ENCODE measurements at regions not wholly inside any gene's neighbourhood (a gene's known extent, or its start where the extent isn't known, plus 50 kb on each side); places are given as distances from the start of the nearest gene placed in this dataset.

DNA sequence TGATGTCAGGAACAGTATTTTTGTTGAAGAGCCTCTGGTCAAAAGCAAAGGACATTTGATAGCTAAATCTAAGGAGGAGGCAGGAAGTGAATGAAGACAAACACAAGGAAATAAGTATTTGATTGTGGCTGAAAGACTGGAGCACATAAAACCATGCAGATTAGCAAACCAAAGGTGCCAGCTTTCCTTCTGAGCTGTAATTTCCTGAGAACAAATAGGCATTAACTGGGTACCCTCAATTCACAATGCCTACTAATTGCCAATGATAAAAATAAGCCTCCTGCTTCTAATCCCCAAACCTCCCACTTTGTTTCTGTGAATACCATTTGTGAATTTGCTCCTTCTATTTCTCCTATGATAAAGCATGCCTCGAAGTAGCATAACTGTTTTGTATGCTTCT, 1279.6 kb upstream of the USP15 start:
- H3K9me2 ChIP-seq (replicated peaks; ENCODE audit: insufficient read depth, low read length), result no peaks in the 10 kb centered on the region
- H4K20me1 ChIP-seq (ENCODE audit: low read depth, low read length), result no peaks in the 10 kb centered on the region
- TF ChIP-seq EZH2phosphoT487 (conservative IDR thresholded peaks at IDR 0.05; ENCODE audit: low read length), result no peak
- TF ChIP-seq, protein P1, sequence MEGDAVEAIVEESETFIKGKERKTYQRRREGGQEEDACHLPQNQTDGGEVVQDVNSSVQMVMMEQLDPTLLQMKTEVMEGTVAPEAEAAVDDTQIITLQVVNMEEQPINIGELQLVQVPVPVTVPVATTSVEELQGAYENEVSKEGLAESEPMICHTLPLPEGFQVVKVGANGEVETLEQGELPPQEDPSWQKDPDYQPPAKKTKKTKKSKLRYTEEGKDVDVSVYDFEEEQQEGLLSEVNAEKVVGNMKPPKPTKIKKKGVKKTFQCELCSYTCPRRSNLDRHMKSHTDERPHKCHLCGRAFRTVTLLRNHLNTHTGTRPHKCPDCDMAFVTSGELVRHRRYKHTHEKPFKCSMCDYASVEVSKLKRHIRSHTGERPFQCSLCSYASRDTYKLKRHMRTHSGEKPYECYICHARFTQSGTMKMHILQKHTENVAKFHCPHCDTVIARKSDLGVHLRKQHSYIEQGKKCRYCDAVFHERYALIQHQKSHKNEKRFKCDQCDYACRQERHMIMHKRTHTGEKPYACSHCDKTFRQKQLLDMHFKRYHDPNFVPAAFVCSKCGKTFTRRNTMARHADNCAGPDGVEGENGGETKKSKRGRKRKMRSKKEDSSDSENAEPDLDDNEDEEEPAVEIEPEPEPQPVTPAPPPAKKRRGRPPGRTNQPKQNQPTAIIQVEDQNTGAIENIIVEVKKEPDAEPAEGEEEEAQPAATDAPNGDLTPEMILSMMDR (IDR thresholded peaks at IDR 0.05; ENCODE audit: insufficient read depth, low read length, poor library complexity, severe bottlenecking), result no peak
- no peak overlapping the region for H3K4me3 ChIP-seq (ENCODE audit: insufficient read depth, low read length, poor library complexity, severe bottlenecking)
- no peaks in the 10 kb centered on the region for H3K9me3 ChIP-seq (ENCODE audit: insufficient read depth, low read length)
- H3K27ac ChIP-seq (ENCODE audit: low read depth, low read length), result no peak overlapping the region
- H3K36me3 ChIP-seq (ENCODE audit: low read length), result no peaks in the 10 kb centered on the region
- H3K79me2 ChIP-seq (ENCODE audit: insufficient read depth, low read length), result no peaks in the 10 kb centered on the region
- H3K9ac ChIP-seq (ENCODE audit: low read length), result no peak overlapping the region
- H3F3A ChIP-seq (ENCODE audit: insufficient read depth), result no peaks in the 10 kb centered on the region
- no peaks in the 10 kb centered on the region for H3K27me3 ChIP-seq (ENCODE audit: low read length)
- H3K4me2 ChIP-seq (ENCODE audit: low read depth, low read length, poor library complexity, severe bottlenecking), result no peak overlapping the region
- no peak overlapping the region for H2AFZ ChIP-seq (ENCODE audit: low read depth, low read length, severe bottlenecking)

DNA sequence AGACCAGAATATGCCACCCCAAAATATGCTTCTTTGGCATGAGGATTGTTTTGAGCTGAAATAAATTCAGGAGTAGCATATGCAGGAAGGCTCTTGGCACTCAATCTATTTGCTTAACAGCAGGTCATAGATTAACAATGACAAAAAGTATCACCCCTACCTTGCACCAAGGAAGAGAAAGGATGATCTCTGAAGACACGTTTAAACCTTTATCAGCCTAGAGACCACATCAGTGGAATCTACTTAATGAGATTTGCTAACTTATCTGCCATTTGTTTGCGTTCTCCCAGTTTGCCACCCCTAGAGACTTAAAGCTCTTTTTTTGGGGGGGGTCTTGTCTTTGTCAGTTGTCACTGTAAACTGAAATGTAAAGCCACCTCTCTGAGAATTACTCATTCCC, 1278.7 kb upstream of the USP15 start:
- Histone ChIP-seq H3K27me3 (ENCODE audit: low read length) (no peaks in the 10 kb centered on the region), H3K79me2 (ENCODE audit: insufficient read depth, low read length) (no peaks in the 10 kb centered on the region), H3K36me3 (ENCODE audit: low read length) (no peaks in the 10 kb centered on the region), H3K9me3 (ENCODE audit: insufficient read depth, low read length) (no peaks in the 10 kb centered on the region), H3K27ac (ENCODE audit: low read depth, low read length) (no peak overlapping the region), H3K9ac (ENCODE audit: low read length) (no peak overlapping the region), H3K9me2 (replicated peaks; ENCODE audit: insufficient read depth, low read length) (no peaks in the 10 kb centered on the region), H2AFZ (ENCODE audit: low read depth, low read length, severe bottlenecking) (no peak overlapping the region), H3K4me2 (ENCODE audit: low read depth, low read length, poor library complexity, severe bottlenecking) (no peak overlapping the region), H4K20me1 (ENCODE audit: low read depth, low read length) (no peaks in the 10 kb centered on the region), H3F3A (ENCODE audit: insufficient read depth) (no peaks in the 10 kb centered on the region), H3K4me3 (ENCODE audit: insufficient read depth, low read length, poor library complexity, severe bottlenecking) (no peak overlapping the region)
- no peak for TF ChIP-seq EZH2phosphoT487 (conservative IDR thresholded peaks at IDR 0.05; ENCODE audit: low read length)
- TF ChIP-seq, protein P1 (IDR thresholded peaks at IDR 0.05; ENCODE audit: insufficient read depth, low read length, poor library complexity, severe bottlenecking), result no peak

DNA sequence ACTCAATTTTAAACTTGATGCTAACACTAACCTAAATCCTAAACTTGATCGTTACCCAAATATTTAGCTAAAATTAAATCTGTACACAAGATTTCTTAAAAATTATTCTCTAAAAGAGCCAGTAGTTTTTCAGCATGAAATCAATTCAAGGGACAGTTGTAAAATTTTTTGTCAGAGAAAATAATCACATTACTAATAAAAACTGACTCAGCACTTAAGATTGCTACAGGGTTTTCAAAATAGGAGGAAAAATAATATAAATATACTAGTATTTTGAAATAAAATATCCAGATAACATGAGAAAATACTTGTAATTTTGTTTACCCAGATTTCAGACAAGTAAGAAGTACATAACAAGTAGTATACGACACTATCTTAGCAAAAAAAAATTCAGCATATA, 1268.1 kb upstream of the USP15 start:
- Histone ChIP-seq H3K36me3 (ENCODE audit: low read length) (no peaks in the 10 kb centered on the region), H3K27me3 (ENCODE audit: low read length) (no peaks in the 10 kb centered on the region), H3K27ac (ENCODE audit: low read depth, low read length) (no peak overlapping the region), H3K9me2 (replicated peaks; ENCODE audit: insufficient read depth, low read length) (no peaks in the 10 kb centered on the region), H3K9me3 (ENCODE audit: insufficient read depth, low read length) (no peaks in the 10 kb centered on the region), H3K9ac (ENCODE audit: low read length) (no peak overlapping the region), H3F3A (ENCODE audit: insufficient read depth) (no peaks in the 10 kb centered on the region), H2AFZ (ENCODE audit: low read depth, low read length, severe bottlenecking) (no peak overlapping the region), H4K20me1 (ENCODE audit: low read depth, low read length) (no peaks in the 10 kb centered on the region), H3K4me3 (ENCODE audit: insufficient read depth, low read length, poor library complexity, severe bottlenecking) (no peak overlapping the region), H3K79me2 (ENCODE audit: insufficient read depth, low read length) (no peaks in the 10 kb centered on the region), H3K4me2 (ENCODE audit: low read depth, low read length, poor library complexity, severe bottlenecking) (no peak overlapping the region)
- TF ChIP-seq EZH2phosphoT487 (conservative IDR thresholded peaks at IDR 0.05; ENCODE audit: low read length), result no peak
- TF ChIP-seq, protein P1 (IDR thresholded peaks at IDR 0.05; ENCODE audit: insufficient read depth, low read length, poor library complexity, severe bottlenecking), result no peak
